NCI-H1694 (cell line): ENCODE measurements at regions not wholly inside any gene's neighbourhood (a gene's known extent, or its start where the extent isn't known, plus 50 kb on each side); places are given as distances from the start of the nearest gene placed in this dataset.

Experiments
- DNase-seq: peaks from one replicate; lab custom pipeline; 2025; lab: John Stamatoyannopoulos, UW

DNA sequence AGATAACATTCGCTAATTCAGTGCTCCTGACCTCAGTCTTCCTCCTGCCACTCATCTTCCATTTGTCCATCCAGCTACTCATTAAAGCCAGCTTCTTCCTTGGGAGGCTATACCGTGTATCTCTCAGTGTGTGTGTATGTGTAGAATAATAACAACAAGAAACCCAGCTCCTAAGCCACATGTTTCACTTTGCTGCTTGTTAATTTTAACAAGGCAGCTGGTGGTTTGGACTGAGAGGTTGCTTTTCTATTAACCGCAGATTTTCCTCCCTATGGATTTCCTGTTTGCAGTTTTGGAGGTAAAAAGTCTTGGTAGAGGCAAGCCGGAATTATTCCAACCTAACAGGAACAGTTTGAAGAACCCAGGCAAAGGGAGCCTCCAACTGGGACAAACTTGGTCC is 165.0 kb downstream of the ADAMTS15 start:
- no peak for DNase-seq

DNA sequence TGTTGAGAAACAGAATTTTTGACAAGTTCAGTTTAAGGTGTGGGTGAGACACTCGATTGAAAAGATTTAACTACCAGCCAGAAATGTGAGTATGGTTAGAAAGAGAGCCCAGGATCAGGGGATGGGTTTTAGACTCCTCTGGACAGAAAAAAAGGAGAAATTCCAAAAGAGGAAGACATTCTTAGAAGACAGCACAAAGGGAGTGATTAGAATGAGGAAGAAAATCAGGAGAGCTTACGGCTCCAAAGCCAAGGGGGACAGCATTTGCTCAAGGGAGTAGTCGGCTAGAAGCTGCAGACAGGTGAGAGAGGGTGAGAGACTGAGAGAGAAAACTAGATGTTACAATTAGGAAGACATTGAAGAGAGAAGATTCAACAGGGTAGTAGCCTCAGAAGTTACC is 166.1 kb downstream of the ADAMTS15 start:
- no peak for DNase-seq

DNA sequence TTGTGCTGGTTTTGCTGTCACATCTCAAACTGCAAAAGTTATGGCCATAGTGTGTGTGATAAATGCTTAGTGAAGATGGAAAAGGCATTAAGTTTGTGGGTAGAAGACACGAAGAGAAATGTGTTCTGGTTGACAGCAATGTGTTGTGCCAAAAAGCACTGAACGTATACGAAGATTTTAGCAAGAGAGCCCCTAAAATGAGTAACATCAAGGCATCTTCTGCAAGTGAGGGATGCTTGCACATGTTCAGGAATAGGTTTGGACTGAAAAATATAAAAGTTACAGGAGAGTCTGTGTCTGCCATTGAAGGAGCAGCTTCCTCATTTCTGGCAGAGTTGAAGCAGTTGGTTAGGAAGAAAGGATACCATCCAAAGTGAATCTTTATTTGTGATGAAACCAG is 167.1 kb downstream of the ADAMTS15 start:
- no peak for DNase-seq

- DNase-seq: no peak
Observed at GRCh38 chr11:130616573-130616972, 168.1 kb downstream of the ADAMTS15 start.

DNA sequence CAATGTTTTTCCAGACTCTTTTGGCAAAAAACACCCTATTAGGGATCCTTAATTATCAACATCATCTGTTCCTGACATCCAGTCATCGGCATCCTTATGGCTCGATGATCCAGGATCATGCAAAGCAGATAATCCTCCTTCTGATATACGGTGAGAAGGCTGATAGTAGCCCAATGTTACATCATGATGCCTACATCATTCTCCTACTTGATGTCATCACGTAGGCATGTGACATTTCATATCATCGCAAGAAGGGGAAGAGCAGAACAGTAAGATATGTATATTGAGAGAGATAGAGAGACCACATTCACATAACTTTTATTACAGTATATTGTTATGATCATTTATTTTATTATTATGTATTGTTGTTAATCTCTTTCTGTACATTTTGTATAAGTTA is 168.6 kb downstream of the ADAMTS15 start:
- no peak for DNase-seq

- DNase-seq: no peak
Observed at GRCh38 chr11:130620548-130620947, 172.1 kb downstream of the ADAMTS15 start.

- no peak for DNase-seq
Observed at GRCh38 chr11:130622141-130622542, 173.7 kb downstream of the ADAMTS15 start.

DNA sequence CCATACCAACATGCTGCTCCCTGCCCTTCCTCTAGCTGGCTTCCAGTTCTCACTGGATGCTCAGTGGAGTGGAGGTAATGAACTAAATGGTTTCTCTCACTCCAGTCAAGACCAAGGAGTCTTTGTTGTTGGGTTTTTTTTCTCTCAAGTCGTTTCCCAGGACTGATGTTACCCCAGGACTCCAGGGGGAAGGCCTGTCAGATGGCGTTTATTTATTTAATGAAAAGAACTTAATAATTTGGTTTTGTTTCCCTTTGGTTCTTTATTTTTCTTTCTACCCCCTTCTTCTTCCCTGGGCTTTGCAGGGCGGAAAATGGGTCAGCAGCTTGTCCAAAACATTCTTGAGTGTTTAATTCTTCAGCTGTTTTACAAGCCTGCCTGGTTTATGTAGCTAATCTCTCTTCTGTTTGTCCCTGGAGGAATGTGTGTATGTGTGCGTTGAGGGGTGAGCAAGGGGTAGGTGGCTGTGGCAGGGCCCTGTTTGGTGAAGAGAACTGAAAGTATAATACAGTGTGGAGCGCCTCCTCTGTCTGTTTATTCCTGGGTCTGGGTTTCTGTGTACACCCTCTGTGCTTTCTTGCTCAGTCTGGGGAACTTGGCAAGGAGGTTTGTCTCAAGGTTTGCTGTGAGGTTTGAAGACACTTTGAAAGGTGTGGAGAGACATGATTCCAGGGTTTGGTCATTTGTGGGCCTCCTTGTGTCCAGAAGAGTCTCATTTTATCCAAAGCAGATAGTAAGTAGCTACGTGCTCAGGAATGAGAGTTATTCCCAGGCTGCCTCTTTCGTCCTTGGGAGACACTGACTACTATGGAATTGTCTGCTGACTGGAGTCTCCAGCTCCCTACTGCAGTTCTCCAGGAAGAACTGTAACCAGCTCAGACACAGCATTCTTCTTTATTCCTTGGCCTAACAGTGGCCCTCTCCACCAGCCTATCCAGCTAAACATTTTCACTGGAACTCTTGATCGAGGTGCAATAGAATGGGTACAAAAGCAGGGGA is 175.5 kb downstream of the ADAMTS15 start:
- DNase-seq: no peak

DNA sequence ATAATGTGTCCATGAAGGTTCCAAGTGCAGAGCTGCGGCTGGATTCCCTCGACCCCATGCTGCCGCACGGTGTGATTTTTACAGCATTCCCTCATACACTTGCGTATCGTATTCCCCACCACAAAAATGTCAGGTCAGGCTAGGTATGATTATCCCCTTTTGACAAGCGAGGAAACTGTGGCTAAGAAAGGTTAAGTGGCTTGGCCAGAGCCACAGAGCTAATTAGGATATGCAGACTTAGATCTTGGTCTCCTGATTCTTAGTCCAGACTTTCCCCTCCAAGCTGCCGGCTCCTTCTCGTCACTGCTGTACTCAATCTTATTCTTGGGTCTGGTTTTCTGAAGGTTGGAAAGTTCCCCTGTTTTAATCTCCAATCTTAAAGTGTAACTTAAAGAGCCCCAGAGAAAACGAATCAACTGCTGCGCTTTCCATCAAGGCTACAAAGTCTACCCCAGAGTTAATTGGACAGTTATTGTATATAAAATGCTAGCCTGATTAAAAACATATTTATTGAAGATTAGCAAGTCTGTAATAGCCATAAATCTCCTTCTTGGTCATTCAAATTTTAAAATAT is 176.6 kb downstream of the ADAMTS15 start:
- DNase-seq: no peak

DNA sequence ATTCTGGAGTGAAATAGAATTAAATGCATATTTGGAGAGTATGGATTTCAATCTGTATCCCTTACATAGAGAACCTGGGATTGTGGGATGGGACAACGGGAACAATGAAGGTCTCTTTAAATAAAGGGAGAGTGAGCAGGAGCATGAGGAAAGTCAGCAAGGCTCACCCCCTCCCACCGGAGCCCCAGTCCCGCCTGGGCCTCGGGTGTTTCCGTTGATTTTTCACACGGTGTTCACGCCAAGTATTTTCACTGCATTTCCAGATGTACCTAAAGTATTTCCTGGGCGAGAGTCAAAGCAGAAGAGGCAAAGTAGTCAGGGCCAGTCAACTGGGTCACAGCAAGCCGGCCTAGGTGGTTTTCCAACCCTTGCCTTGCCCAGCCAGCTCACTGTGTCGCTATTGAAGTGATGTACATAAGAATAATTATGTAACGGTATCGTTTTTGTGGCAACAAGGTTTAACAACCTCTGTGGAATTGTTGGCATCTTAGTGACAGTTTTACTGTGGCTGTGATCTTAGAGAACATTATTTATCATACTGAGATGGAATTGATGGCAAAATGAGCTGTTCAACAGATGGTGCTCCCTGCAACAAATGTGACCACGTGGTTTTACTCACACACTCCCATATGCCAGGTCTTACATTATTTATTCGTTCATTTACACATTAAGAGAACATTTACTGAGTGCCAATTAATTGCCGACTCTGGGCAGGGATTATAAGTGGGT is 177.3 kb downstream of the ADAMTS15 start:
- peak; percentile 73 for DNase-seq

- peak; percentile 3 for DNase-seq
Observed at GRCh38 chr11:130629039-130629438, 180.6 kb downstream of the ADAMTS15 start.

DNA sequence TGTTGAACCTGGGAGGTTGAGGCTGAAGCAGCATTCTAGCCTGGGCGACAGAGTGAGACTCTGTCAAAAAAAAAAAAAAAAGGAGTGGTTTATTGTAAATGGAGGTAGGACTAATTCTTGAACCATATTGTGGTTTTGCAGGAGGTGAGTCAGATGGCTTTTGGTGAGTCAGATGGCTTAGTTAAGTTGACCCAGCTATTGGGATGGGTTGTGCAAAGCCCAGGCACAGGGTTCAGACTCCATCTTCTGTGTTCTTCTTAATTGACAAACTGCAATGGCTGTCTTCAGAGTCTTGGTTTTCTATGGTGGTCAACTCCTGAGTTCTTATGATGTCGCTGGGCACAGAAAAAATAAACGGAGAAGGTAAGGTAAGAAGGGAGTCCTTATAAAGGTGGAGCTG is 182.7 kb downstream of the ADAMTS15 start:
- no peak for DNase-seq

GRCh38 chr11:130633466-130633865 is 185.0 kb downstream of the ADAMTS15 start:
- no peak for DNase-seq

DNA sequence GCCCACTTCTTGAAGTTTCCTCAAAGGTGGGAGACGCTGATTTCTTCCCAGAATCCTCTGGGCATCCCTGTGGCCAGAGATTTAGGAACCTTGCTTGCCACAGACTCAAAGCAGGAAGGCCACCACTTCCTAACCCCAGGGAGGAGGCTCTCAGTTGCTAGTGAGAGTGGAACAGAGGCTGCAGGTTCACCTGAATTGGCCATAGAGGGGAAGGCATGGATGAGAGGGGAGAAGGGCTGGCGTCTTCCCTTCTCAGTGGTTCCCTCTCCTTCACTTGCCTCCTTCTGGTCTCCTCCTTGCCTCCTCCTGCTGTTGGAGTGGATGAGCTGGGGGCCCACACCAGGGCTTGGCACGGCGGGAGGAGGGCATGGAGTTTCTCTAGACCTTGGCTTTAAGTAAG is 185.7 kb downstream of the ADAMTS15 start:
- DNase-seq: no peak

GRCh38 chr11:130634961-130635473 is 186.6 kb downstream of the ADAMTS15 start:
- no peak for DNase-seq

DNA sequence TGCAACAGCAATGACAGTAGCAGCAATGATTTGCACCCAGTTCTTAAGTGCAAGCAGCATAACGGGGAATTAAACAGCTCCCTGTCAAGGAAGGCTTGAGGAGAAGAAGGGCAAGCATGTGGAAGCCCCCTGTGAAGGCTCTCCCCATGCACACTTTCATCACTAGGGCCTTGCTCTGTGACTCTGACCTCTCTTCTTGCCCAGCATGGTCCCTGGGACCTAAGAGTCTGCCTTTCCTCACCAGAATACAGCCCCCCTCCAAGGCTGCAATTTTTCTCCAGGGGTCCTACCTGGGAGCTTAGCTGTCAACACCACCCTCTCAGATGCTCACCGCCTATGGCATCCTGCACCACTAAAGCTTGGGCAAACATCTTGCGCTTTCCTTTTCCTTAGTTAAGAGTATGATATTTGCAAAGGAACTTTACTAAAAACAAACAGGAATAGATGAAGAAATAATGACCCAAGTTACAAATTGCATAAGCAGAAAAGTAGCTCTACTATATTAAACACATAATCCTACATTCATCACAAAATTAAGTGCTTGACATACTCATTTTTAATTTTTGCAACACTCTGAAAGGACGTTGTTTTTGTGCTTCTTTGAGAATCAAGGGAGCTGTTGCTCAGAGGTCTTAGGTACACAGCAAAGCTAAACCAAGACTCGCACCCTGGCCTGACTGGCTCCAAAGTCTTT is 187.6 kb downstream of the ADAMTS15 start:
- DNase-seq: no peak

GRCh38 chr11:130636722-130637464 is 188.4 kb downstream of the ADAMTS15 start:
- no peak for DNase-seq

DNA sequence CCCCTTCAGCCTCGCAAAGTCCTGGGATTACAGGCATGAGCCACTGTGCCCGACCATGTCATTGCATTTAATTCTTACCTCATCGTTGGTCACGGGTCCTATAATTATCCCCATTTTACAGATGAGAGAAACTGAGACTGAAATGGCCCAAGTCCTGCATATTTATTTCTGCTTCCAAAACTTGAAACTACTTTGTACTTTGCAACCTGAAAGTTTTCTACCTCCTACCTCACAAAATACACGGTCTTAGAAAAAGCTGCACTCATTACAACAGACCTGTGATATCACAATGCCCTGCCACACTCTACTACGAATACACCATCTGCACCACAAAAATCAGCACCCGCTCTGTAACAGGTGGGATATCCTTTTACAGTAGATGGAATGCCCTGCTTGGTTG is 189.1 kb downstream of the ADAMTS15 start:
- no peak for DNase-seq

- no peak for DNase-seq
Observed at GRCh38 chr11:130638033-130638432, 189.6 kb downstream of the ADAMTS15 start.

DNA sequence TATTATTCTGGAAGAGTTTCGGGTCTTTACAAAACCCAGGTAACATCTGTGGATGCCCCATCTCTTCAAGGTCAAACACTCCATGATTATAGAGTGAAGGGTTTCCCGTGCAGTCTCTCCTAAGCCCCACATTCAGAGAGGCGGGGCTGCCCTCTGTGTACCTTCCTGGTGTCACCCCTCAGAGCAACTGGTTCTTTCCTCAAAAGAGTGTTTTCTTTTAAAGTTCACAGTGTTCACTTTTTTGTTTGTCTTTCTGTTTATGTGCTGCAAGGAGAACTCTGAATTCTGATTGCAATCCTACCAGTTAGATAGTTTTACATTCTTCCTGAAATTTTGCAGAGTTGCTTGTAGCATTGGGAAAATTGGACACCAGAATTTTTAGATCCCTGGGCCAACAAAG is 190.2 kb downstream of the ADAMTS15 start:
- no peak for DNase-seq

- no peak for DNase-seq
Observed at GRCh38 chr11:130639369-130639768, 190.9 kb downstream of the ADAMTS15 start.
